Activated T-cell treated with anti-CD3 and anti-CD28 coated beads for 48 hours (primary cell): ENCODE measurements at regions not wholly inside any gene's neighbourhood (a gene's known extent, or its start where the extent isn't known, plus 50 kb on each side); places are given as distances from the start of the nearest gene placed in this dataset.

ENCODE experiments used
- DNase-seq: peaks from one replicate; pipeline ENCODE4 v3.0.0-alpha.2; 2020; ENCODE audit warnings: low read depth

- no peak for DNase-seq
Observed at GRCh38 chr7:93015779-93016481, 101.8 kb downstream of the SAMD9 start.

- DNase-seq: no peak
Observed at GRCh38 chr7:93015101-93015778, 102.5 kb downstream of the SAMD9 start.

DNA sequence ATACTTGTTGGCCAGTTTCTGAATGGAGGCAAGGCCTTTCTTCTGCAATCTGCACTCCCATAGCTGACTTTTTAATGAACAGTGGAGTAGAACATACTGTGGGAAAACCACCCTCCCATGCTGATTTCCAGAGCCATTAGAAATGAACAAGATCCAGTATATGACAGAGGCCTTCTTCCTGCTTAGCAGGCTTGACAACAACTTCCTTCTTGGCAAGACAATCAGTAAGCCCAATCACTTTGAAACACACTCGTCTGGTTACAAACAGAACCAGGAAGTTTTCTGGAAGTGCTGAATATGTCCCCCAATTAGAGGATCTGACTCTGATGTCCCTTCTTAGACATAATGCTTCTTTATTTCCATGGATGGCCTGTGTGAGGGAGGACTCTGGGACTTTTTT lies 103.4 kb downstream of the SAMD9 start:
- DNase-seq: no peak

- no peak for DNase-seq
Observed at GRCh38 chr7:93013446-93014061, 104.2 kb downstream of the SAMD9 start.

DNA sequence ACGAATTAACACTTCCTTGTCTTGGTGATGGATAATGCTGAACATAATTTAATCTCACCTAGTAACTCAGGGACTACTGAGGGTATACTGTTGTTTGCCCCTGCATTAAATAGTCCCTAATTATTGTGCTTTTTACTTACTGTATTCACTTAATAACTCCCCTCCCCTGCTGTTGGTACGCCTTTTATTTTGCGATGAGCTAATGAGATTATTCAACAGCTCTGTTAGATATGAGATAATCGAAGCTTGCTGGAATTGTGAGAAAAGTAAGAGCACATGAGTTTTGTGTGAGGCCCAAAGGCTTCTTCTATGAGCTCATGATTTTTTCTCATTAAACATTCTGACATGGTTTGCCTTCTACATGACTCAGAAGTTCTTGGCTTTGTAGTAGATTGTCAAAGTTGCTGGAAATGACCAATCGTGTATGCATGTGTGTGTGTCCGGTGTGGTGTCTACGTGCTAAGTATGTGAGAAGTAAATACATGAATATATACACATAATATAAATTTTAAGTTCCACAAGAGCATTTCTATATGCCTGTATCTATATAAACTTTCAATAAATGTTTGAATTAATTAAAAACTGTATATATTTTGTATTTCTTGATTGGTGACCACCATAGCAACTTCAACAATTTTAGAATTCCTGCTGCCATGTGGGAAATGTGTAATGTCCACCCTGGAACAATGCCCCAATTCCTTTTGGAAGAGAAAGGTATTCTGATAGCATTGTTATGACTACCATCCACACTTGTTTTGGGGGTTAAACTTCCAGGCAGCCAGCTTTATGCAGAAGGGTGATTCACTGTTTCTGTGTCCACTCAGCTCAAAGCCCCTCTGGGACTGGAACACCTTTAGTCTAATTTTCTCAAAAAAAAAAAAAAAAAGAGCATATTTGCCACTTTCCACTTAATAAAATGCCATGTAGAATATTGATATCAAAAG lies 106.2 kb downstream of the SAMD9 start:
- no peak for DNase-seq

- no peak for DNase-seq
Observed at GRCh38 chr7:93008833-93009232, 108.9 kb downstream of the SAMD9 start.

GRCh38 chr7:93006480-93007095 lies 111.2 kb downstream of the SAMD9 start:
- DNase-seq: no peak

- no peak for DNase-seq
Observed at GRCh38 chr7:93004906-93005305, 112.9 kb downstream of the SAMD9 start.

GRCh38 chr7:92997719-92998118 lies 120.1 kb downstream of the SAMD9 start:
- DNase-seq: no peak

DNA sequence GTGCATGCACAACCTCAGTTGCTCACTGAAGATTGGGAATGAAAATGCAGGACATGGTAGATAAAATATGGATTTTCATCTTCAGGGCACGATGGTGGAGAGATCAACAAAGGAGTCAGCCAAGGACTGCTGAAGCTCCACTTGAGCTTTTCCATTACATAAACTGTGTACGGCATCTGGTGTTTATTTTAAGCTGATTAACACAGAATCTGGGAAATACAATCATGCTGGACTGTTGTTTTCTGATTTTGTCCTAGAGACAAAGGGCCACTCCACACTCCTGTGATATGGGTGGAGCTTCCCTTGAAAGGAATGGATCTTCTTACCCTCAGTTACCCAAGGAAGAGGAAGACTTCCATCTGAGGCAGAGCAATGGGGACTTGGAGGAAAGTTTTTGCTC lies 120.6 kb downstream of the SAMD9 start:
- no peak for DNase-seq

GRCh38 chr7:92994901-92995300 lies 122.9 kb downstream of the SAMD9 start:
- DNase-seq: no peak

GRCh38 chr7:92992932-92993331 lies 124.8 kb downstream of the SAMD9 start:
- DNase-seq: no peak

DNA sequence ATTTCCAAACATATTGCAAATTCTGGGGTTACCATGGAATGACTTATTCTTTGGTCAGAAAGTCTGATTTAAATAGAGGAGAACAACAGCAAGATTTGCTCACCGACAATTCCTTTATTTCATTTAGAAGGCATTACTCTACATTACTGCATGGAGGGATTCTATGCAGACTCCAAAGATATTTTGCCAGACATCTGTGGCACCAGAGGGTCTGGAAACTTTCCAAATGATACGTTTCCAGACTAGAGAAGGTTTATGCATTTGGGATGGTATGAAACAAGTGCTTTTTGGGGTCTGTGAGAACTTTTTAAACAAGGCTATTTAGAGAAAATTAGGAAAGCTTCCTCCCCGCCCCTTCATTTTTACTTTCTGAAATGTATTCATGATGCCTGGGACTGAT lies 125.3 kb downstream of the SAMD9 start:
- DNase-seq: no peak

DNA sequence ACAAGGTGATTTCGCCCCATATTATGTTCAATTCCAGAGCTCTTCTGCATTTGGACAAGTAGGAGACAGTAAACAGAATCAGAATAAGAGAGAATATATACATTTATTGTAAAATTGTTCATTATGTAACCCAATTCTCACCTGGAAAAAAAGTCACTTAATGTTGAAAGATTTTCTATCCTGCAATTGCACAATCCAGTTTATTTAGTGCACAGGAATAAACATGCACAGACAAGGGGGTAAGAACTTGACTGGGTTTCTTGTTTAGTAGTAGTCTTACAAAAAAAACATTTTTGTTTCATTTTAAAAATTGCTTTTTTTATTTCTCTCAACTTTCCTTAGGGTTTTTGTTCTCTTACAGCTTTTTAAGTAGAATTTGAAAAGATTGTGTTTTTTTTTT lies 126.6 kb downstream of the SAMD9 start:
- DNase-seq: no peak

DNA sequence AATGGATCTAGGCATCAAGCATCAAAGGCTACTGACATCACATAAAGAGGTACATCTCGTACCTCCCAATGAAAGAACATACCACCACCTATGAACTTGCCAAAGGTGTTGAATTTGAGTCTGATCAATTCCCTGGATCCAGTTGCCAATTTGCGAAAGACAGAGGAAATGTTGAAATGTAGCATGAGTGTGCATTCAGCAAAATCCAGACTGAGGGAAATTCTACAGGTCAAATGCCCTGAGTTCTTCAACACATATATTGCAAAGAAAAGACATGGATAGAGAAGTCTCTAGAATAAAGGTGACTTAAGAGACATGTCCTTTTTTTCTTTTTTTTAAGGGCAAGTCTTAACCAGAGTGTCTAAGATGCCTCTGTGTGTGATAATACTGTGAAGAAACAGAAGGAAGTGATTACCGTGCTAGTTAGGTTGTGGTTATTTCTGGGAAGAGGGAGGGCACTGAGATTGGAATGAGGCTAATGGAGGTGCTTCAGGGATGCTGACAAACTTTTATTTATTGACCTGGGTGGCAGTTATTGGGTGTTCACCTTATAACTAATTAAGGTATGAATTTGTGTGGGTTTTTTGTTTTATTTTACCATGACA lies 128.7 kb downstream of the SAMD9 start:
- DNase-seq: no peak

DNA sequence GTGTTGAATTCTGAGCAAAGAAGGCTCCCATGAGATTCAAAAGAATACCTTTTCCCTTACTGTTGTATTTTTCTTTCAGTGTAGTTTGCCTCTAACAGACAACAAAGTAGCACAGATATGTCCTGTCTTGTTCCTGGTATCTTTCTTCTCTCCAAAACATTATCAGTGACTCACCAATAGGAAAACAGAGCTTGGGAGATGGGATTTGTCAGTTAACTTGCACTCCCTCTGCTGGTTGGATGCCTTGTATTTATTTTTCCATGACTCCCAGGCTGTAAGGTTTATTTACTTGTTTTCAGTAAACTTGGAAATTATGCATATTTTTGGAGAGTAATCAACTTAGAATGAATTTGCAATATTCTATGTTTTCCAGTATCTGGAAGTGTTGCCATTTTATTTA lies 129.7 kb downstream of the SAMD9 start:
- DNase-seq: no peak

GRCh38 chr7:92987538-92987937 lies 130.2 kb downstream of the SAMD9 start:
- no peak for DNase-seq

DNA sequence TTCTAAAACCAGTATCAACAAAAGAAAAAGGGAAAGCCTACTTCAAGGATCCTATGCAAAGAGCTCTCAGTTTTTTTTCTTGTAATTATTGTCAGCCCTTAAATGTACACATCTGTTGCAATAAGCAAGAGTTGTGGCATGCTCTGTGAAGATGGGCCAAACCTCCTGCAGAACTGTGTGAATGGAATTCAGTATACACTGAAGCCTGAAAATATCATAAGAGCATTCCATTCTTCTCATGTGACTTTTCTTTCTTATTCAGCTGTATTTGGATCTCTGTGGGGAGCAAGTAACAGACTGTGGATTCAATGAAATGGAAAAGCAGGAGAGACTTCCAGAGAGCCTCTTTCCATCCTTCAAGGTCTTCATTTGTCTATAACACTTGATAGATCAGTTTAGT lies 130.7 kb downstream of the SAMD9 start:
- DNase-seq: no peak

DNA sequence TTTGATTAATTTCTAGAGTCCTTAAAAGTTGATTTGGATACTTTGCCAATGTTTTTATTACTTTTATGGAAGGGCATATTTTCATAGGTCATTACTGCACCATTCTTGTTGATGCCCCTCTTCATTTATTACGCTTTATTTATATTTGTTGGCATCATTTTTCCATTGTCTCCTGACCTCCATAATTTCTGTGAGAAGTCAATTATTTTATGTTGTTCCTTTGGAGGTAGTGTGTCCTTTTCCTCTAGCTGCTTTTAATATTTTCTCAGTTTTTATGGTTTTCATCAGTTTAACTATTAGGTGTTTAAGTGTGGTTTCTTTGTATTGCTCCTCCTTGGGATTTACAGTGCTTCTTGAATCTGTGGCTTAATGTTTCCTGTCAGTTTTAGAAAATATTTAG lies 134.9 kb downstream of the SAMD9 start:
- DNase-seq: no peak

DNA sequence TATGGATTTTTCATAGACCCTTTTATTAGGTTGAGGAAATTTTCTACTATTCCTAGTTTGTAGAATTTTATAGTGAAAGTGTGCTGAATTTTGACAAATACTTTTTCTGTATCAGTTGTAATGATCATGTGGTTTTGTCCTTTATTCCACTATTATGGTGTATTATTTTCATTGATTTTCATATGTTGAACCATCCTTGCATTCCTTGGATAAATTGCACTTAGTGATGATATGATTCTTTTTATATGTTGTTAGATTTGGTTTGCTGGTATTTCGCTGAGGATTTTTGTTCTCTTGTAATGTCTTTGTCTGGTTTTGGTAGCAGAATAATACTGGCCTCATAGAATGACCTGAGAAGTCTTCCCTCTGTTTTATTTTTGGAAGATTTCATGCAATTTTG lies 140.6 kb upstream of the CDK6 start:
- no peak for DNase-seq

GRCh38 chr7:92973974-92974373 lies 137.6 kb upstream of the CDK6 start:
- no peak for DNase-seq
